Erythroblast (primary cell): ENCODE measurements at regions not wholly inside any gene's neighbourhood (a gene's known extent, or its start where the extent isn't known, plus 50 kb on each side); places are given as distances from the start of the nearest gene placed in this dataset.

Experiments used
- GATA1 ChIP-seq: IDR thresholded peaks from 2 replicates; pipeline ENCODE4 v1.6.1; 2011; ENCODE audit warnings: low read depth, mild to moderate bottlenecking, control low read depth, low read length, moderate library complexity
- POLR2A ChIP-seq: IDR thresholded peaks from 2 replicates; pipeline ENCODE4 v1.6.1; 2011; ENCODE audit warnings: mild to moderate bottlenecking, low read length

GRCh38 chr10:30745953-30746352 is 116.4 kb upstream of the LYZL2 start:
- TF ChIP-seq POLR2A (no peak), GATA1 (no peak)
